NCI-H2107 treated with DMSO at 0.1 percent for 48 hours (cell line): ENCODE measurements at regions not wholly inside any gene's neighbourhood (a gene's known extent, or its start where the extent isn't known, plus 50 kb on each side); places are given as distances from the start of the nearest gene placed in this dataset.
A peak's percentile ranks its signal among the peaks of the same experiment; 100 is the strongest.
"Not testable (repeated sequence)": the region's sequence is repeated elsewhere in the genome, so short reads cannot be mapped to it uniquely, and the experiment has no call there.

Source experiments
- DNase-seq: peaks from one replicate; lab custom pipeline; 2025; ENCODE audit not compliant: unreplicated experiment; lab: John Stamatoyannopoulos, UW

- DNase-seq: no peak
Observed at GRCh38 chr20:40955326-40955725, 73.3 kb upstream of the TOP1 start.

GRCh38 chr20:40955826-40956225 lies 72.8 kb upstream of the TOP1 start:
- not testable (repeated sequence) for DNase-seq

- no peak for DNase-seq
Observed at GRCh38 chr20:40956542-40957264, 71.9 kb upstream of the TOP1 start.

- DNase-seq: no peak
Observed at GRCh38 chr20:40957265-40957760, 71.3 kb upstream of the TOP1 start.

GRCh38 chr20:40958598-40958997 lies 70.0 kb upstream of the TOP1 start:
- DNase-seq: no peak

GRCh38 chr20:40959325-40960092 lies 69.1 kb upstream of the TOP1 start:
- no peak for DNase-seq

GRCh38 chr20:40960101-40960500 lies 68.5 kb upstream of the TOP1 start:
- DNase-seq: no peak

- DNase-seq: no peak
Observed at GRCh38 chr20:40960521-40960956, 68.1 kb upstream of the TOP1 start.

GRCh38 chr20:40961176-40961575 lies 67.4 kb upstream of the TOP1 start:
- DNase-seq: no peak

- DNase-seq: no peak
Observed at GRCh38 chr20:40961686-40962640, 66.7 kb upstream of the TOP1 start.

GRCh38 chr20:40962733-40963504 lies 65.7 kb upstream of the TOP1 start:
- peak; percentile 27 for DNase-seq

GRCh38 chr20:40963505-40963845 lies 65.1 kb upstream of the TOP1 start:
- DNase-seq: no peak

- DNase-seq: no peak
Observed at GRCh38 chr20:40965671-40966070, 63.0 kb upstream of the TOP1 start.

- no peak for DNase-seq
Observed at GRCh38 chr20:40966103-40966502, 62.5 kb upstream of the TOP1 start.

- no peak for DNase-seq
Observed at GRCh38 chr20:40966516-40967185, 62.0 kb upstream of the TOP1 start.

- DNase-seq: no peak
Observed at GRCh38 chr20:40967700-40968099, 60.9 kb upstream of the TOP1 start.

- not testable (repeated sequence) for DNase-seq
Observed at GRCh38 chr20:40968816-40969562, 59.6 kb upstream of the TOP1 start.

GRCh38 chr20:40970218-40970617 lies 58.4 kb upstream of the TOP1 start:
- no peak for DNase-seq

- no peak for DNase-seq
Observed at GRCh38 chr20:40977218-40977617, 51.4 kb upstream of the TOP1 start.
